ENCODE measurements at regions not wholly inside any gene's neighbourhood (a gene's known extent, or its start where the extent isn't known, plus 50 kb on each side); places are given as distances from the start of the nearest gene placed in this dataset.

DNA sequence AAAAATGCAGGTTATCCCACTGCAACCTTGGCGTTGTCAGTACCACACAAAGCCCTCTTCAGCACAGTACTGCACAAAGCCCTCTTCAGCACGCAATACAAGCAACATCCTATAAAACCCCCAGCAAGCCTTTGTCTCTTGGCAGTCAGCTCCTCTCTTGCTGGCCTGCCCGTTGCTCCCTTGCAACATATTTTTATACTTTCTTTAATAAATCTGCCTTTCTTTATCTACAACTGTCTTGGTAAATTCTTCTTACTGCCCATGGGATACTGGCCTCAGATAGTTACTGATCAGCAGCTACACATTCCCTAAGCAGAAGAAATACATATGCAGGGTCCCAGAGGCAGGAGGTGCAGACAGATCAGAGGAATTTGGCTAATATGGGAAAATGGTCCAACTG lies 70.5 kb upstream of the MAP3K4 start:
- 85 to 86% methylated on average over 3 of the region's 3 CpGs for WGBS, 2 donors
- intact Hi-C loops (cut with DNase I; ENCODE audit: low total_unique reads) = no loop called here
- H3K4me3 ChIP-seq (ENCODE audit: low read depth, poor library complexity, severe bottlenecking) = no peak overlapping the region
- TF ChIP-seq CTCF (IDR thresholded peaks at IDR 0.05) = no peak
- no peak for TF ChIP-seq POLR2A (IDR thresholded peaks at IDR 0.05)
- no peak for DNase-seq (ENCODE audit: low spot score in 2 of 2)

DNA sequence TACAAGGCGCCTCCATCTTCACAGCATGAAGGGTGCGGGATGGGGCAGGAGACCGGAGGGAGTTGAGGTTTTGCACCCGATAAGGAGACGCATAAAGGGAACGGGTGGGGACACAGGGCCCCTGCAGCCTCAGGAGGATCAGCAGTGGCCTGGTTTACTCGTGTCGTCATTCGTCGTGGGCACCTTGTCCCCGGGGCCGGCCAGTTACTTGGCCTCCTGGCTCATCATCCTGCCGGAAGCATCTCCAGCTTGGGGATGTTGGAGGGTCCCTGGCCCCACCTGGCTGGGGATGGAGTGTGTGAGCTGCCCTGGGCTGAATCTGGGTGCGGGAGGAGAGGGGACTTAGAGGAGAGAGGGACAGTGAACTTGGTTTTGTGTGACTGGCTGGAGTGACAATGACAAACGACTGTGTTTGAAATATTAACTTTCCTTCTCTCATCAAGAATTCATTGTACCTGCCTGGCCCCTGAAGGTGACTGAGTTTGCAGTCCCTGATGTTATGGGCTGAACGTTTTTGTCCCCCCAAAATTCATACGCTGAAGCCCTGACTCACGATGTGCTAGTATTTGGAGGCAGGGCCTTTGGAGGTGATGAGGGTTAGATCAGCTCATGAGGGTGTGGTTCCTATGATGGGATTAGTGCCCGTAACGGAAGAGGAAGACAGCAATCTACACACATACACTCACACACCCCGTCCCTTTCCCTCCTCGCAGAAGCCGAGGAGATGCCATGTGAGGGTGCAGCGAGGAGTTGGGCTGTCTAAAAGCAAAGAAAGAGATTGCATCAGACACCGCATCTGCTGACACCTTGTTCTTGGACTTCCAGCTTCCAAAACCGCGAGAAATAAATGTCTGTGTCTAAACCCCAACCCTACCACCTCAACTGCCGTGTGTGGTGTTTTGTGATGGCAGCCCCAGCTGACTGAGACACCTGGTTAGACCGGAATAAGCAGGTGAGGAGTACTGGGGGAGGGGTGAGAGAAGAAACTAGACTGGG lies 65.0 kb upstream of the MAP3K4 start:
- 89 to 90% methylated on average over 29 of the region's 29 CpGs for WGBS, 2 donors
- no peak for TF ChIP-seq POLR2A (IDR thresholded peaks at IDR 0.05)
- TF ChIP-seq CTCF (IDR thresholded peaks at IDR 0.05) = no peak
- intact Hi-C loops (cut with DNase I; ENCODE audit: low total_unique reads) = no loop called here
- H3K4me3 ChIP-seq (ENCODE audit: low read depth, poor library complexity, severe bottlenecking) = no peak overlapping the region
- DNase-seq (ENCODE audit: low spot score in 2 of 2) = no peak

DNA sequence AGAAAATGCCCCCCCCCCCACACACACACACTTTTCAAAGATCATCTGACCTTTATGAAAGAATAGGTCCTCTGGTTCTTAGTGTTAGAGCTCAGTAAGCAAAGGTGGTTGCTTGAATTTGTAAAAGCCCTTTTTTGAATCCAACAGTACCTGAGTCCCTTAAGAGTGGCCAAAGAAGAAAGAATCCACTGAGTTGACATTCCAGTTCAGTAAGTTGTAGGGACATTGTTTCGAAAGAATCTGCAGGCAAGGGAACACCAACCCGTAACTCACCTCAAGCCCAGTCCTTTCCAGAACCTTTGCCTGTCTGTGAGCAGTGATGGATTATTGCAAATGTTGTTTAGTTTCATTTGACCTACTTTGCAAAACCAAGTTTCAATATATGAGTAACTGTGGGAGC lies 64.2 kb upstream of the MAP3K4 start:
- TF ChIP-seq POLR2A (IDR thresholded peaks at IDR 0.05) (no peak), CTCF (IDR thresholded peaks at IDR 0.05) (no peak)
- no peak for DNase-seq (ENCODE audit: low spot score in 2 of 2)
- WGBS, 2 donors = 68 to 84% methylated on average over 2 of the region's 2 CpGs
- no peak overlapping the region for H3K4me3 ChIP-seq (ENCODE audit: low read depth, poor library complexity, severe bottlenecking)
- intact Hi-C loops (cut with DNase I; ENCODE audit: low total_unique reads) = no loop called here

DNA sequence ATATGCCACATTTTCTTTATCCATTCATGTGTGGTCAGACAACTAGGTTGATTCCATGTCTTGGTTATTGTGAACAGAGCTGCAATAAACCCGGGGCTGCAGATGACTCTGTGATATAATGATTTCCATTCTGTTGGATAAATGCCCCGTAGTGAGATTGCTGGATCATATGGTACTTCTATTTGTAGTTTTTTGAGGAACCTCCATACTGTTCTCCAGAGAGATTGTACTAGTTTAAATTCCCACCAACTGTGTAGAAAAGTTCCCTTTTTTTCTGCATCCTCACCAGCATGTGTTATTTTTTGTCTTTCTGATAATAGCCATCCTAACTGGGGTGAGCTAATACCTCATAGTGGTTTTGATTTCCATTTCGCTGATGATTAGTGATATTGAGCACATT lies 62.2 kb upstream of the MAP3K4 start:
- H3K4me3 ChIP-seq (ENCODE audit: low read depth, poor library complexity, severe bottlenecking) = no peak overlapping the region
- no peak for DNase-seq (ENCODE audit: low spot score in 2 of 2)
- intact Hi-C loops (cut with DNase I; ENCODE audit: low total_unique reads) = no loop called here
- WGBS, 2 donors = 73 to 75% methylated on average over 3 of the region's 3 CpGs
- TF ChIP-seq CTCF (IDR thresholded peaks at IDR 0.05) = no peak
- TF ChIP-seq POLR2A (IDR thresholded peaks at IDR 0.05) = no peak

DNA sequence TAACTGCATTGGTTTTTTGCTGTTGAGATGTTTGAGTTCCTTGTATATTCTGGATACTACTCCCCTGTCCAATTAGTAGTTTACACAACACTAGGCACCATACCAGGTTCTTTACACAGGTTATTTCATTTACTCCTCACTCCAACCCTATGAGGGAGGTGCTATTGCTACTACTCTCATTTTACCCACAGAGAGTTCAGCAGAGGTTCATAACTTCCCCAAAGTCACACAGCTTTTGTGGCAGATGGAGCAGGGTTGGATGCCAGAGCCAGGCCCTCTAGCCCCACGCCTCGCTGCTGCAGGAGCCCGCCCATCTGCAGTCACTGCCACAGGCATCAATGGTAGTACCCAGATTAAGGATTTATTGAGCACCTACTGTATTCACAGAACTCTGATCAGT lies 61.7 kb upstream of the MAP3K4 start:
- no peak overlapping the region for H3K4me3 ChIP-seq (ENCODE audit: low read depth, poor library complexity, severe bottlenecking)
- 53 to 70% methylated on average over 3 of the region's 3 CpGs for WGBS, 2 donors
- intact Hi-C loops (cut with DNase I; ENCODE audit: low total_unique reads) = loop anchor here (1.0 to 2.0 kb wide), 2 partner anchors 63 to 442 kb away; no protein-coding TSS in a partner anchor
- TF ChIP-seq CTCF (IDR thresholded peaks at IDR 0.05) (no peak), POLR2A (IDR thresholded peaks at IDR 0.05) (no peak)
- no peak for DNase-seq (ENCODE audit: low spot score in 2 of 2)
